Gastrocnemius medialis (tissue), 4 donors: ENCODE measurements at regions not wholly inside any gene's neighbourhood (a gene's known extent, or its start where the extent isn't known, plus 50 kb on each side); places are given as distances from the start of the nearest gene placed in this dataset.

Experiments used
- ATAC-seq, 2 donors: fragments of 150-250 bp; one replicate each; pipeline ENCODE4 v1.9.1; 2016
- DNase-seq, 2 donors: peaks; one replicate each; pipeline ENCODE4 v3.0.0-alpha.2; 2019
- H3K27ac ChIP-seq, 4 donors: fragments of 200-600 bp; sonication (generic); 1 replicate in 1 of 4; 2 replicates in 3 of 4; pipeline ENCODE4 v1.5.1; 2016 to 2018; ENCODE audit warnings: mild to moderate bottlenecking in 2 of 4, moderate library complexity in 1 of 4
- H3K27me3 ChIP-seq, 3 donors: fragments of 200-600 bp; sonication (generic) in 2 of 3; 1 replicate in 1 of 3; 2 replicates in 2 of 3; pipeline versions ENCODE4 v1.5.1 to v1.6.0; 2016 to 2019; ENCODE audit warnings: mild to moderate bottlenecking in 1 of 3, moderate library complexity in 1 of 3
- H3K36me3 ChIP-seq, 2 donors: fragments of 200-600 bp; sonication (generic) in 1 of 2; one replicate each; pipeline ENCODE4 v1.5.1; 2017 to 2018
- H3K4me1 ChIP-seq, 2 donors: fragments of 200-600 bp; sonication (generic) in 1 of 2; one replicate each; pipeline ENCODE4 v1.5.1; 2016 to 2017; ENCODE audit warnings: mild to moderate bottlenecking in 2 of 2
- H3K4me3 ChIP-seq, 4 donors: fragments of 200-600 bp; sonication (generic) in 3 of 4; 1 replicate in 1 of 4; 2 replicates in 3 of 4; pipeline ENCODE4 v1.5.1; 2016 to 2019; ENCODE audit warnings: mild to moderate bottlenecking in 2 of 4
- H3K9me3 ChIP-seq, 3 donors: fragments of 200-600 bp; sonication (generic) in 2 of 3; 1 replicate in 1 of 3; 2 replicates in 2 of 3; pipeline ENCODE4 v1.5.1; 2016 to 2019
- CTCF ChIP-seq, 5 experiments: fragments of 450-650 bp in 3 of 5; fragments of 200-600 bp in 2 of 5; sonication (generic) in 2 of 5; IDR thresholded peaks in 4 of 5; conservative IDR thresholded peaks in 1 of 5; 1 replicate in 4 of 5; 2 replicates in 1 of 5; pipeline ENCODE4 v1.5.1; 2016 to 2019; ENCODE audit warnings: antibody characterized with exemption in 5 of 5, mild to moderate bottlenecking in 3 of 5, moderate library complexity in 3 of 5
- POLR2A ChIP-seq, 2 donors: fragments of 450-650 bp; IDR thresholded peaks; one replicate each; pipeline ENCODE4 v1.6.1; 2017; ENCODE audit warnings: antibody characterized with exemption in 2 of 2, mild to moderate bottlenecking in 2 of 2, moderate library complexity in 2 of 2
- in situ Hi-C, 4 donors: fragments of 200-750 bp; cut with MboI; loops; one replicate each; pipeline versions ENCODE4 v1.15.0 to v1.8.0; 2017; ENCODE audit warnings: low sequenced_read_pairs in 4 of 4
- intact Hi-C: fragments of 100-400 bp; cut with DNase I; formaldehyde crosslinking; loops from one replicate; pipeline ENCODE4 v1.15.1; 2023; ENCODE audit warnings: low total_unique reads

GRCh38 chr6:91822581-91822980 lies 1235.7 kb upstream of the MAP3K7 start:
- DNase-seq (no peak), ATAC-seq (no peak)
- Histone ChIP-seq H3K27ac (no peak overlapping the region), H3K4me1 (no peaks in the 10 kb centered on the region), H3K9me3 (no peaks in the 10 kb centered on the region), H3K4me3 (no peak overlapping the region), H3K27me3 (no peaks in the 10 kb centered on the region), H3K36me3 (no peaks in the 10 kb centered on the region)
- intact Hi-C loops = no loop called here
- in situ Hi-C loops = no loop called here
- TF ChIP-seq CTCF (IDR thresholded peaks at IDR 0.05 in 4 of 5, conservative IDR thresholded peaks at IDR 0.05 in 1 of 5) = no peak
- TF ChIP-seq POLR2A (IDR thresholded peaks at IDR 0.05) = no peak

- Histone ChIP-seq H3K27ac (no peak overlapping the region), H3K4me1 (no peaks in the 10 kb centered on the region), H3K36me3 (no peaks in the 10 kb centered on the region), H3K4me3 (no peak overlapping the region), H3K27me3 (no peaks in the 10 kb centered on the region), H3K9me3 (no peaks in the 10 kb centered on the region)
- in situ Hi-C loops = no loop called here
- ATAC-seq (no peak), DNase-seq (no peak)
- intact Hi-C loops = no loop called here
- no peak for TF ChIP-seq CTCF (IDR thresholded peaks at IDR 0.05 in 4 of 5, conservative IDR thresholded peaks at IDR 0.05 in 1 of 5)
- TF ChIP-seq POLR2A (IDR thresholded peaks at IDR 0.05) = no peak
Observed at GRCh38 chr6:91816335-91816734, 1229.5 kb upstream of the MAP3K7 start.

- H3K4me3 ChIP-seq = no peak overlapping the region
- H3K27me3 ChIP-seq = no peaks in the 10 kb centered on the region
- intact Hi-C loops (no loop called here), in situ Hi-C loops (no loop called here)
- no peak for TF ChIP-seq POLR2A (IDR thresholded peaks at IDR 0.05)
- TF ChIP-seq CTCF (IDR thresholded peaks at IDR 0.05 in 4 of 5, conservative IDR thresholded peaks at IDR 0.05 in 1 of 5) = no peak
- H3K27ac ChIP-seq = no peak overlapping the region
- H3K9me3 ChIP-seq = no peaks in the 10 kb centered on the region
- no peaks in the 10 kb centered on the region for H3K36me3 ChIP-seq
- ATAC-seq (no peak), DNase-seq (no peak)
- H3K4me1 ChIP-seq = no peaks in the 10 kb centered on the region
Observed at GRCh38 chr6:91813641-91814040, 1226.8 kb upstream of the MAP3K7 start.

GRCh38 chr6:91812596-91813274 lies 1225.9 kb upstream of the MAP3K7 start:
- Histone ChIP-seq H3K9me3 (no peaks in the 10 kb centered on the region), H3K27ac (no peak overlapping the region), H3K4me1 (no peaks in the 10 kb centered on the region), H3K36me3 (no peaks in the 10 kb centered on the region), H3K27me3 (no peaks in the 10 kb centered on the region), H3K4me3 (no peak overlapping the region)
- no peak for TF ChIP-seq CTCF (IDR thresholded peaks at IDR 0.05 in 4 of 5, conservative IDR thresholded peaks at IDR 0.05 in 1 of 5)
- no peak for TF ChIP-seq POLR2A (IDR thresholded peaks at IDR 0.05)
- intact Hi-C loops = no loop called here
- ATAC-seq (no peak), DNase-seq (no peak)
- in situ Hi-C loops = no loop called here

GRCh38 chr6:91804981-91805380 lies 1218.1 kb upstream of the MAP3K7 start:
- H3K27me3 ChIP-seq = no peaks in the 10 kb centered on the region
- ATAC-seq = no peak
- no peak for DNase-seq
- H3K27ac ChIP-seq = no peak overlapping the region
- no peaks in the 10 kb centered on the region for H3K36me3 ChIP-seq
- TF ChIP-seq CTCF (IDR thresholded peaks at IDR 0.05 in 4 of 5, conservative IDR thresholded peaks at IDR 0.05 in 1 of 5) (no peak), POLR2A (IDR thresholded peaks at IDR 0.05) (no peak)
- in situ Hi-C loops (no loop called here), intact Hi-C loops (no loop called here)
- H3K4me1 ChIP-seq = no peaks in the 10 kb centered on the region
- H3K4me3 ChIP-seq = no peak overlapping the region
- no peaks in the 10 kb centered on the region for H3K9me3 ChIP-seq
